ENCODE measurements at regions not wholly inside any gene's neighbourhood (a gene's known extent, or its start where the extent isn't known, plus 50 kb on each side); places are given as distances from the start of the nearest gene placed in this dataset.

- DNase-seq (ENCODE audit: low read depth), result no peak
- H3K4me3 ChIP-seq (ENCODE audit: low read depth, low read length), result no peak overlapping the region
- TF ChIP-seq CTCF (conservative IDR thresholded peaks at IDR 0.05; ENCODE audit: low read depth, low read length), result no peak
Observed at GRCh38 chr12:124629789-124630480, 62.5 kb upstream of the NCOR2 start.

DNA sequence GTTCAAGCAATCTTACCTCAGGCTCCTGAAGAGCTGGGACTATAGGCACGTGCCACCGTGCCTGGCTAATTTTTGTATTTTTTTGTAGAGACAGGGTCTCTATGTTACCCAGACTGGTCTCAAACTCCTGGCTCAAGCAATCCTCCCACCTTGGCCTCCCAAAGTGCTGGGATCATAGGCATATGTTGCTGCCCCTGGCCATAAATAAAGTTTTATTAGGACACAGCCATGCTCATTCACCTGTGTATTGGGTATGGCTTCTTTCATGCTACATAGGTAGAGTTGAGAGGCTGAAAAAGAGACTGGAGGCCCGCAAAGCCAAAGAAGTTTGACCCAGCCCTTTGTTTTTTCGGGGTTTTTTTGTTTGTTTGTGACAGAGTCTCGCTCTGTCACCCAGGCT, 61.7 kb upstream of the NCOR2 start:
- DNase-seq (ENCODE audit: low read depth), result no peak
- no peak for TF ChIP-seq CTCF (conservative IDR thresholded peaks at IDR 0.05; ENCODE audit: low read depth, low read length)
- H3K4me3 ChIP-seq (ENCODE audit: low read depth, low read length), result no peak overlapping the region

DNA sequence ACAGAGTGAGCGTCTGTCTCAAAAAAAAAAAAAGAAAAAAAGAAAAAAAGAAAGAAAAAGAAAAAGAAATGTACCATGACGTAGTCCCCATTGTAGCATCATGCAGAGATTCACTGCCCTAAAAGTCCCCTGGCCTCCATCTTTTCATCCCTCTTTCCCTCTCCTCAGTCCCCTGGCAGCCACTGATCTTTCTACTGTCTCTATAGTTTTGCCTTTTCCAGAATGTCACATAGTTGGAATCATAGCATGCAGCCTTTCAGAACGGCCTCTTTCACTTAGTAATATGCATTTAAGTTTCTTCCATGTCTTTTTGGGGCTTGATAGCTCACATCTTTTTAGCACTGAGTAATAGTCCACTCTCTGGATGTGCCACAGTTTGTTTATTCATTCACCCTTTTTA, 60.5 kb upstream of the NCOR2 start:
- TF ChIP-seq CTCF (conservative IDR thresholded peaks at IDR 0.05; ENCODE audit: low read depth, low read length), result no peak
- H3K4me3 ChIP-seq (ENCODE audit: low read depth, low read length), result no peak overlapping the region
- DNase-seq (ENCODE audit: low read depth), result no peak

GRCh38 chr12:124626971-124627411, 59.6 kb upstream of the NCOR2 start:
- TF ChIP-seq CTCF (conservative IDR thresholded peaks at IDR 0.05; ENCODE audit: low read depth, low read length), result no peak

DNA sequence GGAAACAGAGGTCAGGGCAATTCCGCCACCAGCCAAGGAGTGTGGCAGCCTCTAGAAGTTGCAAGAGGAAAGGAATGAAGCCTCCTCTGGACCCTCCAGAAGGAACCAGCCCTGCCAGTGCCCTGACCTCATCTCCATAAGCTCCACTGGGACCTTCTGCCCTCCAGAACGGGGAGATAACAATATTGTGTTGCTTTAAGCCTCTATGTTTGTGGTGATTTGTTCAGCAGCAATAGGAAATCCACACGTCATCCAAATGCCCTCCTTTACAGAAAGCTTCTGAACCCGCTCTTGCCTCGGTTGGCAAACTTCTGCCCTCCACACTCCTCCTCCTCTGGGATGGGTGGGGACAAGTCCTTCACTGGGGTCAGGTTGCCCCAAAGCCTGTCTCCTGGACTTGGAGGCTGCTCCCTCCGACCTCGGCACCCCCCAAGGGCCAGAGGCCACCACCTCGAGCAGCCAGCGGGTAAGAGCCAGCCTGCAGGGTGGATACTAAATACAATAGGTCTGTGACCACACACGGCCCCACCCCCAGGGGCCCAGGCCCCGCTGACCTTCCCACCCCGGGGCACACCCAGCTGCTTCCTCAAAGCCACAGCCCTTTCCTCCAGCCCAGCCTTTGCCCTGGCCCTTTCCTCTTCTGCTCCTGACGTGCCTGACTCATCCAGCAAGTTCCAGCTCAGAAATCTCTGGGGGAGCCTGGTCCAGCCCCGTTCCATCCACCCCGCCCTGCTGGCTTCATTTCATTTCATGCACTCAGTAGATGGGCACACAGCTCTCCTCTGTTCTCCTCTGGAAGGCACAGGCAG, 58.7 kb upstream of the NCOR2 start:
- no peak for TF ChIP-seq CTCF (conservative IDR thresholded peaks at IDR 0.05; ENCODE audit: low read depth, low read length)
- no peak overlapping the region for H3K4me3 ChIP-seq (ENCODE audit: low read depth, low read length)
- DNase-seq (ENCODE audit: low read depth), result no peak

More at GRCh38 chr12:124626971-124627411, 59.6 kb upstream of the NCOR2 start:
- DNase-seq (ENCODE audit: low read depth), result no peak
- no peak overlapping the region for H3K4me3 ChIP-seq (ENCODE audit: low read depth, low read length)

- H3K4me3 ChIP-seq (ENCODE audit: low read depth, low read length), result no peak overlapping the region
- DNase-seq (ENCODE audit: low read depth), result no peak
- no peak for TF ChIP-seq CTCF (conservative IDR thresholded peaks at IDR 0.05; ENCODE audit: low read depth, low read length)
Observed at GRCh38 chr12:124624823-124625222, 57.4 kb upstream of the NCOR2 start.
